ENCODE measurements at regions not wholly inside any gene's neighbourhood (a gene's known extent, or its start where the extent isn't known, plus 50 kb on each side); places are given as distances from the start of the nearest gene placed in this dataset.

GRCh38 chr12:75870878-75871277, 160.7 kb downstream of the PHLDA1 start:
- DNase-seq (no peak), ATAC-seq (no peak)
- no peak for TF ChIP-seq POLR2A (IDR thresholded peaks at IDR 0.05)
- TF ChIP-seq, protein P1, sequence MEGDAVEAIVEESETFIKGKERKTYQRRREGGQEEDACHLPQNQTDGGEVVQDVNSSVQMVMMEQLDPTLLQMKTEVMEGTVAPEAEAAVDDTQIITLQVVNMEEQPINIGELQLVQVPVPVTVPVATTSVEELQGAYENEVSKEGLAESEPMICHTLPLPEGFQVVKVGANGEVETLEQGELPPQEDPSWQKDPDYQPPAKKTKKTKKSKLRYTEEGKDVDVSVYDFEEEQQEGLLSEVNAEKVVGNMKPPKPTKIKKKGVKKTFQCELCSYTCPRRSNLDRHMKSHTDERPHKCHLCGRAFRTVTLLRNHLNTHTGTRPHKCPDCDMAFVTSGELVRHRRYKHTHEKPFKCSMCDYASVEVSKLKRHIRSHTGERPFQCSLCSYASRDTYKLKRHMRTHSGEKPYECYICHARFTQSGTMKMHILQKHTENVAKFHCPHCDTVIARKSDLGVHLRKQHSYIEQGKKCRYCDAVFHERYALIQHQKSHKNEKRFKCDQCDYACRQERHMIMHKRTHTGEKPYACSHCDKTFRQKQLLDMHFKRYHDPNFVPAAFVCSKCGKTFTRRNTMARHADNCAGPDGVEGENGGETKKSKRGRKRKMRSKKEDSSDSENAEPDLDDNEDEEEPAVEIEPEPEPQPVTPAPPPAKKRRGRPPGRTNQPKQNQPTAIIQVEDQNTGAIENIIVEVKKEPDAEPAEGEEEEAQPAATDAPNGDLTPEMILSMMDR (IDR thresholded peaks at IDR 0.05): no peak
- no peak overlapping the region for H3K27ac ChIP-seq
- H3K9me3 ChIP-seq: no peaks in the 10 kb centered on the region
- H3K4me3 ChIP-seq: no peak overlapping the region
- intact Hi-C loops (cut with DNase I): no loop called here
- no peaks in the 10 kb centered on the region for H3K27me3 ChIP-seq
- 87 to 99% methylated on average over 2 of the region's 2 CpGs for WGBS, 2 donors
- peaks cover 5% of the 10 kb centered on the region for H3K4me1 ChIP-seq
- H3K36me3 ChIP-seq (replicated peaks in 1 of 2; ENCODE audit: insufficient read depth in 1 of 2, low read depth in 2 of 2): no peaks in the 10 kb centered on the region

DNA sequence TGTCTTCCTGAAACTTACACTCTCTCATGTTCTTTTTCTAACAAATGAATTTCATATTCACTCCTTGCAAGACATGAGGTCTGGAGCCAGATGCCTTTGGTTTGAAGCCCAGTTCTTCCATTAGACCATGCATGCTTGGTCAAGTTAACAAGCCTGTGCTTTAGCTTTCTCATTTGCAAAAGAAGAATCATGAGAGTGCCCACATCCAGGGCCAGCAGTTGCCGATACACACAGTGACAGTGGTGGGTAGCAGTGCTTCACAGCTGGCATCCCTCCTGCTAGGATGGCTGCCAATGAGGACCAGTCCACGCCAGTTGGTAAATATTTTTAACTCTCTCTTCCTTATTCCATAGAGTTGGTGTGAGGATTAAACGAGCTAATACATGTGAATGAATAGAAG, 163.1 kb downstream of the PHLDA1 start:
- no peaks in the 10 kb centered on the region for H3K9me3 ChIP-seq
- 38 to 48% methylated on average over 3 of the region's 3 CpGs for WGBS, 2 donors
- no peaks in the 10 kb centered on the region for H3K4me1 ChIP-seq
- TF ChIP-seq, protein P1 (IDR thresholded peaks at IDR 0.05): no peak
- TF ChIP-seq POLR2A (IDR thresholded peaks at IDR 0.05): no peak
- DNase-seq (peak in 1 of 4 donors; percentile 30), ATAC-seq (no peak)
- H3K27ac ChIP-seq: no peak overlapping the region
- intact Hi-C loops (cut with DNase I): no loop called here
- no peaks in the 10 kb centered on the region for H3K27me3 ChIP-seq
- H3K36me3 ChIP-seq (replicated peaks in 1 of 2; ENCODE audit: insufficient read depth in 1 of 2, low read depth in 2 of 2): no peaks in the 10 kb centered on the region
- no peak overlapping the region for H3K4me3 ChIP-seq

- H3K27ac ChIP-seq: no peak overlapping the region
- H3K36me3 ChIP-seq (replicated peaks in 1 of 2; ENCODE audit: insufficient read depth in 1 of 2, low read depth in 2 of 2): no peaks in the 10 kb centered on the region
- ATAC-seq (no peak), DNase-seq (no peak)
- H3K9me3 ChIP-seq: no peaks in the 10 kb centered on the region
- TF ChIP-seq, protein P1 (IDR thresholded peaks at IDR 0.05): no peak
- no peak for TF ChIP-seq POLR2A (IDR thresholded peaks at IDR 0.05)
- no peak overlapping the region for H3K4me3 ChIP-seq
- no peaks in the 10 kb centered on the region for H3K4me1 ChIP-seq
- intact Hi-C loops (cut with DNase I): no loop called here
- WGBS, 2 donors: 90 to 95% methylated on average over 3 of the region's 3 CpGs
- no peaks in the 10 kb centered on the region for H3K27me3 ChIP-seq
These were observed 166.3 kb downstream of the PHLDA1 start for GRCh38 chr12:75865315-75865714.

GRCh38 chr12:75864161-75864560, 167.4 kb downstream of the PHLDA1 start:
- no peak for ATAC-seq
- H3K4me1 ChIP-seq: no peaks in the 10 kb centered on the region
- no peak for DNase-seq
- H3K9me3 ChIP-seq: no peaks in the 10 kb centered on the region
- TF ChIP-seq, protein P1 (IDR thresholded peaks at IDR 0.05): no peak
- no peak for TF ChIP-seq POLR2A (IDR thresholded peaks at IDR 0.05)
- no peaks in the 10 kb centered on the region for H3K36me3 ChIP-seq (replicated peaks in 1 of 2; ENCODE audit: insufficient read depth in 1 of 2, low read depth in 2 of 2)
- H3K27me3 ChIP-seq: no peaks in the 10 kb centered on the region
- intact Hi-C loops (cut with DNase I): no loop called here
- no peak overlapping the region for H3K27ac ChIP-seq
- H3K4me3 ChIP-seq: no peak overlapping the region

DNA sequence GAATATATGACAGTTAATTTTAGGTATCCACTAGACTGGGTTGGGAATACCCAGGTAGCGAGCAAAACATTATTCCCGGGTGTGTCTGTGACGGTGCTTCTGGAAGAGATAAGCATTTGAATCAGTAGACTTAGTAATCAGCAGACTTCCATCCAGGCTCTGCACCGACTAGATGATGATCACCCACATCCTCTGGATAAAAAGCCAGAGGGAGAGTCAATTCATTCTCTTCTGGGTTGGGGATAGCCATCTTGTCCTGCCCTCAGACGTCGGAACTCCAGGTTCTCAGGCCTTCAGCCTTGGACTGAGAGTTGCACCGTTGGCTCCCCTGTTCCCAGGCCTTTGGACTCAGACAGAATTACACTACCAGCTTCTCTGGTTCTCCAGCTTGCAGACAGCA, 168.0 kb downstream of the PHLDA1 start:
- WGBS, 2 donors: 82% methylated on average over 7 of the region's 7 CpGs
- TF ChIP-seq POLR2A (IDR thresholded peaks at IDR 0.05): no peak
- TF ChIP-seq, protein P1 (IDR thresholded peaks at IDR 0.05): no peak
- Histone ChIP-seq H3K4me1 (no peaks in the 10 kb centered on the region), H3K9me3 (no peaks in the 10 kb centered on the region), H3K27me3 (no peaks in the 10 kb centered on the region), H3K36me3 (replicated peaks in 1 of 2; ENCODE audit: insufficient read depth in 1 of 2, low read depth in 2 of 2) (no peaks in the 10 kb centered on the region), H3K4me3 (no peak overlapping the region), H3K27ac (no peak overlapping the region)
- ATAC-seq: no peak
- intact Hi-C loops (cut with DNase I): no loop called here
- DNase-seq: no peak

All from body of pancreas (tissue), 4 donors.